AG04450 (cell line): ENCODE measurements at regions not wholly inside any gene's neighbourhood (a gene's known extent, or its start where the extent isn't known, plus 50 kb on each side); places are given as distances from the start of the nearest gene placed in this dataset.

ENCODE experiments used
- CTCF ChIA-PET: fragments of 300-600, 350-600 bp; formaldehyde crosslinking; extraction: SDS; loops from one replicate; lab custom pipeline; 2022; ENCODE audit warnings: antibody characterized with exemption, inconsistent platforms; lab: Charles Lee
- POLR2A ChIA-PET: fragments of 350-600 bp; formaldehyde crosslinking; extraction: SDS; loops from one replicate; lab custom pipeline; 2021; ENCODE audit warnings: antibody characterized with exemption, inconsistent platforms; lab: Yijun Ruan, JAX
- DNase-seq: peaks from one replicate; pipeline ENCODE4 v3.0.0-alpha.2; 2011; ENCODE audit warnings: low read depth, low spot score
- H3K27ac ChIP-seq: one replicate; pipeline ENCODE4 v1.5.1; 2012; ENCODE audit warnings: low read depth, low read length, control low read depth
- H3K27me3 ChIP-seq: one replicate; pipeline ENCODE4 v1.6.0; 2012; ENCODE audit warnings: low read length; ENCODE audit not compliant: control insufficient read depth, insufficient read depth
- H3K4me3 ChIP-seq: 2 replicates; pipeline ENCODE4 v1.5.1; 2011; ENCODE audit warnings: mild to moderate bottlenecking, low read depth, low read length, control low read depth
- H3K9me3 ChIP-seq: 2 replicates; pipeline ENCODE4 v1.5.1; 2012; ENCODE audit warnings: low read length; ENCODE audit not compliant: control insufficient read depth, insufficient read depth
- CTCF ChIP-seq: IDR thresholded peaks from 2 replicates; pipeline ENCODE4 v1.5.1; 2011; ENCODE audit warnings: low read depth, low read length, control low read depth, inconsistent platforms

GRCh38 chrX:861921-862320 is 231.3 kb downstream of the SHOX start:
- Histone ChIP-seq H3K27me3 (no peaks in the 10 kb centered on the region), H3K9me3 (peaks cover 61% of the 10 kb centered on the region), H3K4me3 (no peak overlapping the region), H3K27ac (no peak overlapping the region)
- TF ChIP-seq CTCF: no peak
- POLR2A ChIA-PET: no interaction called here
- CTCF ChIA-PET: no interaction called here
- no peak for DNase-seq

- Histone ChIP-seq H3K4me3 (no peak overlapping the region), H3K9me3 (peaks cover 58% of the 10 kb centered on the region), H3K27me3 (no peaks in the 10 kb centered on the region), H3K27ac (no peak overlapping the region)
- no peak for TF ChIP-seq CTCF
- ChIA-PET CTCF (no interaction called here), POLR2A (no interaction called here)
- no peak for DNase-seq
Observed at GRCh38 chrX:861340-861890, 230.8 kb downstream of the SHOX start.

- no peaks in the 10 kb centered on the region for H3K27me3 ChIP-seq
- DNase-seq: no peak
- H3K9me3 ChIP-seq: peaks cover 50% of the 10 kb centered on the region
- no peak for TF ChIP-seq CTCF
- POLR2A ChIA-PET: no interaction called here
- no peak overlapping the region for H3K4me3 ChIP-seq
- CTCF ChIA-PET: no interaction called here
- no peak overlapping the region for H3K27ac ChIP-seq
Observed at GRCh38 chrX:859329-859728, 228.7 kb downstream of the SHOX start.

- no peak for TF ChIP-seq CTCF
- ChIA-PET POLR2A (no interaction called here), CTCF (no interaction called here)
- Histone ChIP-seq H3K4me3 (no peak overlapping the region), H3K27ac (no peak overlapping the region), H3K9me3 (peaks cover 49% of the 10 kb centered on the region), H3K27me3 (no peaks in the 10 kb centered on the region)
- no peak for DNase-seq
Observed at GRCh38 chrX:858542-859078, 228.0 kb downstream of the SHOX start.

- H3K27me3 ChIP-seq: no peaks in the 10 kb centered on the region
- H3K4me3 ChIP-seq: no peak overlapping the region
- no peak overlapping the region for H3K27ac ChIP-seq
- POLR2A ChIA-PET: no interaction called here
- CTCF ChIA-PET: no interaction called here
- peaks cover 40% of the 10 kb centered on the region for H3K9me3 ChIP-seq
- DNase-seq: no peak
- TF ChIP-seq CTCF: no peak
Observed at GRCh38 chrX:857376-857775, 226.8 kb downstream of the SHOX start.
